Choroid plexus epithelial cell (primary cell): ENCODE measurements at regions not wholly inside any gene's neighbourhood (a gene's known extent, or its start where the extent isn't known, plus 50 kb on each side); places are given as distances from the start of the nearest gene placed in this dataset.

ENCODE experiments used
- DNase-seq: peaks from one replicate; pipeline ENCODE4 v3.0.0-alpha.2; 2010; ENCODE audit warnings: low read depth
- H3K4me3 ChIP-seq: 2 replicates; pipeline ENCODE4 v1.5.1; 2011; ENCODE audit warnings: low read depth, mild to moderate bottlenecking, control low read depth, low read length, moderate library complexity
- CTCF ChIP-seq: conservative IDR thresholded peaks from 2 replicates; pipeline ENCODE4 v1.5.1; 2011; ENCODE audit warnings: low read depth, mild to moderate bottlenecking, control low read depth, inconsistent platforms, low read length, moderate library complexity

GRCh38 chr4:17138847-17139246 is 240.4 kb upstream of the LDB2 start:
- H3K4me3 ChIP-seq = no peak overlapping the region
- TF ChIP-seq CTCF = no peak
- no peak for DNase-seq

- TF ChIP-seq CTCF = no peak
- H3K4me3 ChIP-seq = no peak overlapping the region
- no peak for DNase-seq
Measured at GRCh38 chr4:17134565-17134964, 236.1 kb upstream of the LDB2 start.

GRCh38 chr4:17134100-17134499 is 235.7 kb upstream of the LDB2 start:
- TF ChIP-seq CTCF = no peak
- DNase-seq = no peak
- H3K4me3 ChIP-seq = no peak overlapping the region

- no peak overlapping the region for H3K4me3 ChIP-seq
- no peak for DNase-seq
- no peak for TF ChIP-seq CTCF
Measured at GRCh38 chr4:17132226-17132625, 233.8 kb upstream of the LDB2 start.

GRCh38 chr4:17128268-17128667 is 229.8 kb upstream of the LDB2 start:
- TF ChIP-seq CTCF = no peak
- no peak for DNase-seq

GRCh38 chr4:17126321-17126966 is 228.0 kb upstream of the LDB2 start:
- no peak overlapping the region for H3K4me3 ChIP-seq
- no peak for DNase-seq
- no peak for TF ChIP-seq CTCF

More at GRCh38 chr4:17128268-17128667, 229.8 kb upstream of the LDB2 start:
- no peak overlapping the region for H3K4me3 ChIP-seq

GRCh38 chr4:17124767-17125166 is 226.3 kb upstream of the LDB2 start:
- TF ChIP-seq CTCF = peak; percentile 49
- DNase-seq = no peak
- H3K4me3 ChIP-seq = no peak overlapping the region
